Peyer's patch (tissue), 4 donors: ENCODE measurements at regions not wholly inside any gene's neighbourhood (a gene's known extent, or its start where the extent isn't known, plus 50 kb on each side); places are given as distances from the start of the nearest gene placed in this dataset.

Experiments
- CTCF ChIP-seq, 6 experiments: fragments of 450-650 bp in 4 of 6; fragments of 200-600 bp in 2 of 6; sonication (generic) in 1 of 6; IDR thresholded peaks; one replicate each; pipeline ENCODE4 v1.5.1; 2017 to 2019; ENCODE audit warnings: antibody characterized with exemption in 6 of 6, mild to moderate bottlenecking in 3 of 6, moderate library complexity in 1 of 6
- POLR2A ChIP-seq, 2 donors: fragments of 450-650 bp; IDR thresholded peaks; one replicate each; pipeline ENCODE4 v1.5.1; 2017; ENCODE audit warnings: antibody characterized with exemption in 2 of 2, mild to moderate bottlenecking in 2 of 2, moderate library complexity in 2 of 2

DNA sequence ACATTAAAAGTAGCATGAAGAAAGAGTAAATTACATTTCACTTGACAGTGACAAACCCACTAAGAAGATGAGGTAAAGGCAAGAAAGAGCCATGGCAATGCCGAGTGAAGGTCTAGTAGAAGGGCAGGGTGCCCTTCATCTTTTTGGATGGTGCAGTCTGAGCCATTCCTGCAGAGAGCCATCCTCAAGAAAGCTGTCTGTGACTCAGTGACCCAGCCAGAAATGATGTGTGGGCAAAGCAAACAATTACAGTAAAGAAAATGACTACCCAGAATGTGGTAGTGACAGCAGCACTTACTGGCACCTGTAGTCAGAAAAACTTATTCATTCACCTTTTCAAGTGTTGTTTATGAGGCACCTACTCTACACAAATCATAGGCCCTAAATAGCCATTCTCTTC lies 281.7 kb downstream of the DUSP6 start:
- TF ChIP-seq CTCF (IDR thresholded peaks at IDR 0.05) (no peak), POLR2A (IDR thresholded peaks at IDR 0.05) (no peak)
